Frontal cortex (tissue), 3 donors: ENCODE measurements at regions not wholly inside any gene's neighbourhood (a gene's known extent, or its start where the extent isn't known, plus 50 kb on each side); places are given as distances from the start of the nearest gene placed in this dataset.

Experiments
- DNase-seq, 2 donors: peaks; one replicate each; pipeline ENCODE4 v3.0.0; 2012; ENCODE audit warnings: low spot score in 2 of 2
- FAIRE-seq: peaks from 2 replicates; lab custom pipeline; 2012; peaks lifted over from hg19 to GRCh38; lab: Jason Lieb, UNC
- donor health status: control.
- donor health status: control.
- donor health status: control.

DNA sequence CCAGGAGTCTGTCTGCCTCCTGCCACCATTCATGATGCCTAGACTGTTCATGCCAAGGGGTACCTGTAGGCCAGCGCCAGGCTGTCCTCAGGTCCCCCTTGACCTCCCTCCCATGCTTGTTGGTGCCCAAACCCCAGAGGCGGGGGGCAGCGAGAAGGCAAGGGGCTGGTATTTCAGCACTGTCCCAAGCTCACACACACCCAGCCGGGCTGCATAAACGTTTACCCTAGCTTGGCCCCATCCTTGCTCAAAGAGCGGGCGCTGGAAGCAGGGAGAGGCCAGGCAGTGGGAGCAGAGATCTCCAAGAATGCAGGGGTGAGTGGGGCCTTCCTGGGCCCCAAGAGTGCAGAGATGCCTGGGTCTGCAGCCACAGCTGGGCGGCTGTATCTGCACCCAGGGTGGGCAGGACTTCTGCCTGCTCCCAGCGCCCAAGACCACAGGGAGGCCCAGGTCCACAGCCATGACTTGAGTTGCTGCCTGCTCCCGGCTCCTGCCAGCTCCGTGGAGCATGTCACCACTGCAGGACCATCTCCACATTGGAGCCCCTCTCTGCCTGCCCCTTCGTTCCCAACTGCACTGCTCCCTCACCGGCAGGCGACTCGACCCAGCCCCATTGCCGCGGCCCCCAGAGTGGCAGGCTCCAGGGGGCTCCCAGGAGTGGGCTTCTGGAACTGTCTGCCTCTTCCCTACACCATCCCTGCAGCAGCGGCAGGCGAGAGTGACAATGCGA lies 616.6 kb downstream of the METTL4 start:
- DNase-seq (no peak), FAIRE-seq (no peak)

DNA sequence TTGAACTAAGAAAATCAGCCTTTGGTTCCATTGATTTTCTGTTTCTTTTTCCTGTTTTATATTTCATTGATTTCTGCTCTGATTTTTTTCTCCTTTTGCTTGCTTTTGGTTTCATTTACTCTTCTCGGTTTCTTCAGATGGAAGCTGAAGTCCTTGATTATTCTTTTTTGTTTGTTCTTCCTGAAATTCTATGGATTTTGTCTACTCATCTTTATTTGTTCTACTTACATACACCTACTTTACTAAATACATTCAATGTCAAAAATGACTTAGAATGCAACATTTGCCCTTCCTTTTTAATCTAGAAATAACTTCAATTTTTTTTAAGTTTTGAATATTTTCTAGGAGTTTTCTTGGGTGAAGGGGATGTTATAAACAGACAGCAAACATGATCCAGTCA lies 612.5 kb downstream of the METTL4 start:
- FAIRE-seq = no peak
- no peak for DNase-seq

DNA sequence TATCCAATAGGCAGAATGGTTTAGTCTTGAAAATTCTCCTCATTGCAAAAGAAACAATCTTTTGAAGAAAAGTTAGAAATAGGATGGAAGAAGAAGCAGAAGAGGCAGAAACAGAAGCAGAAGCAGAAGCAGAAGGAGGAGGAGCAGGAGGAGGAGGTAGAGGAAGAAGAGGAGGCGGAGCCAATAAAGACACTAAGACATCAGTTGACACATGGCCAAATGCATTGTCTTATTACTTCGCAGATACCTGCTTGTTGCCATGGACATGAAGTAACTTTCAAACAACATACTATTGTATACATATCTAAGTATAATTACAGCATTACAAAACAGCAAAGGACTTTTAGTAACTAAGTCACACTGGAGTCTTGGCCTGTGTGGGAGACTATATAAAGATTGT lies 606.3 kb downstream of the METTL4 start:
- FAIRE-seq = no peak
- DNase-seq = no peak

DNA sequence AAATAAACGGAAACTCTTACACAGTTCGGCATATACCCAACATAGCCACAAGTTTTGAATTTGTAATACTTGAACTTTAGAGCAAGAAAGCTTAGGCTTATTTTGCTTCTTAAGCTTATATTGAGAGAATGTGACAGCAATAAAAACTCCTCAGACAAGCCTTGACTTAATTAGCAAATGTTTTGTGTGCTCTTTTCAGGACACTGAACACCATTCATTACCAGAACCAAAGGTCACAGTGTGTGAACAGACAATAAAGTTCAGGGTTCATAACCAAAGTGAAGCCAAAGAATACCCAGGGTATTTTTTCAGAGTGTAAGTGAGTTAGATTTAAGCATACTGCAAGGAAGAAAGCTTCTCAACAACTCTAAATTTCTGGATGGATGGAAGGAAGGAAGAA lies 605.8 kb downstream of the METTL4 start:
- no peak for DNase-seq
- no peak for FAIRE-seq

DNA sequence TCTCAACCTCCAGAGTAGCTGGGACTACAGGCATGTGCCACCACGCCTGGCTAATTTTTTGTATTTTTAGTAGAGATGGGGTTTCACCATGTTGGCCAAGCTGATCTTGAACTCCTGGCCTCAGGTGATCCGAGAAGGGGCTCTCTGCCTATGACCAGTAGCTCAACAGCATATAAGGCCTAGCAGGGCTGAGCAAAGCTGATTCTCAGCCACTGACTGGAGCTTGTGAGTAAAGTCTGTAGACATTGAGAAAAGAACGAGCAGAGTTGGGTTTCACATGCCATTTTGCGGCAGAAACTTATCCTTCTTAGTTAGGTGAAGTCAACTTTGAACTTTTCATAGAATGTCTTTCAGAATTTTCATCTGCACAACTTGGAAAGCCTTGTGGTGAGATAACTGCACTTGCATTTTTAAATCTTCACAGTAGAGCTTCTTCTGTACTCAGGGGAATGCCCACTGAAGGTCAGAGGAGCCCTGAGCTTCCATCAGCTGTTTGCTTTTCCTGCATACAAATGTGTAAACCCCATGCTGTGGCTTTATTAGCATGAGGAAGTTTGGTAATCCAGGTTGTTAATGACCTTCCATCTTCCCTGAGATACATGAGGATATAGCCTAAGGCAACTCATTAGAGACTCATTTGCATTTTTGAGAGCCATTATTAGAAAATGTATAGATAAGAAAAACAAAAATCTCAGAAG lies 602.4 kb downstream of the METTL4 start:
- FAIRE-seq (no peak), DNase-seq (no peak)

DNA sequence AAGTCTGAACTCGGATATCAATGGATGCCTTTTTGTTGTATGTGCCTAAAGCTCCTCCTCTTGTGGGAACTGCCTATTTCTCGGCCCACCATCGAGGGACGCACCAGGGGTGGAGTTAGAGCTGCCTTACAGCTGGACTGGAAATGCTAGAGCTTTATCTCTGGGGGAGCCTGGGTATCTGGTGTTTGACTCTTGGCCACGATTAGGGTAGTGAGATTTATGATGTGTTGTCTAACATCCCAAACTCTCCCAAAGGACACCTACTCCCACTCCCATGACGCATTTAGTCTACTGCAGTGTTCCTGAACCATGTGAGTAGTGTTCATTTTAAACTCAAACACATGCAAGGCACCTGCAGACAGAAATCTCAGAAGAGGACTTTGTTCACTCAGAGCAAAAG lies 594.8 kb downstream of the METTL4 start:
- no peak for FAIRE-seq
- no peak for DNase-seq

DNA sequence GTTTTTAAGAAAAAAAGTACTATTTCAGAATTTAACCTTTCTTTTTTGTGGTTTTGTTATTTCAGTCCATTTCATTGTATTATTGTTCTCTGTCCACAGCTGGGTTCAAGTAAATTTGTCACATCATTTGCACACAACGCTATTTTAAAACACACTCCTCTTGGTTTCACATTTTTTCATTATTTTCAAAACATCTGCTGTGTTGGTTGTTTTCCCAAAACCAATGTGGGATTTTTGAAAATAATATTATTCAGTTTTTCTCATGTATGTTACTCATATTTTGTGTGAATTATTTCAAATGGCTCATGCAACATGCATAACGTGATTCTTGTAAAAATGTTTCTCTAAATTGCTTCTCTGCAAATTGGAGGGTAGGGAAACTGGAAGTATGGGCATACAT lies 589.2 kb downstream of the METTL4 start:
- FAIRE-seq (no peak), DNase-seq (no peak)

DNA sequence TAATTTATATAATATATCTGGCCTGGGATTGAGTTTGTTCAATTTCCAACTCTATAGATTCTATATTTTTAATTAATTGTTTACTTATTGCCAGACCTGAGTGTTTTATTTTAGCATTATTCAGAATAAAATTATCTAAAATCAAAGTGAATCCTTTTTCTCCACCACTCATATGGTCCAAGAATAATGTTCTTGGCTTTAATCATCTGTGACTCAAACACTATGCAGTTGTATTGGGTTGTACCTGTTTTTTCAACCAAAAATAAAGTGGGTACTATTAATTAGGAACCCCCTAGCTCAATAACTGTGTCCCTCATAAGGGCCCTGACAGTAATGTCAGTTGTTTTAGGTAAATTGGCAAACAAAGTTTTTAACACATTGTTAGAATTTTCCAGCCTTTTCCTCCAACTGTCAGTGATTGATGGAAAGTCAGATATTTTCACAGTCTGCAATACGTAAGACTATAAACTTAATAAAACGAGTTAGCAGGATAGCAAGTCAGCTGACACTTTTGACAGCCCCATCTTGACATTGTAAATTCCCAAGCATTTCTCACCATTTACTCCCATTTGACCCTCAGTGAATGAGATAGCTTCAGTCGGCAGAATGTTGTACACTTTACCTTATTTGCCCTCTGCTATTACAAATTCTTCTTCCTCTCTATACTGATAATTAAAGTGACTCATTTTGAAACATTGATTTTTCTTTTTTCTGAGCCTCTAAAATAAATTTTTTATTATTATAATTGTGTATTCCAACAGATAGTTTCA lies 587.4 kb downstream of the METTL4 start:
- DNase-seq = no peak
- no peak for FAIRE-seq

DNA sequence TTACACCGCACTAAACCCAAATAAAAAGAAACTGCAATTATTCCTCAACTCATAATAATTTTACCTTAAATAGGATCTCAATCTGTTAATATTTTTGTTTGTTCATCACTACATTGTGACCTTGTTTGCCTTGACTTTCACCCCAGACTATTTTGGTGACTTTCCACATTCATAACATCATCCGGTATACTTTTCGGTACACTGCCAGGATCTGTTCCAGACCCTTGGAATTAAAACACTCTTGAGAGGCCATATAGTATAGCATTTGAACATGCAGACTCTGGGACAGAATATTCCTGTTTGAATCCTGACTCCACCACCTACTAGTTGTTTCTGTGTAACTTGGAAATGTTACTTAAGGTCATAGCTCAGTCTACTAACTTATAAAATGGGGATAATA lies 577.4 kb downstream of the METTL4 start:
- FAIRE-seq (no peak), DNase-seq (no peak)

DNA sequence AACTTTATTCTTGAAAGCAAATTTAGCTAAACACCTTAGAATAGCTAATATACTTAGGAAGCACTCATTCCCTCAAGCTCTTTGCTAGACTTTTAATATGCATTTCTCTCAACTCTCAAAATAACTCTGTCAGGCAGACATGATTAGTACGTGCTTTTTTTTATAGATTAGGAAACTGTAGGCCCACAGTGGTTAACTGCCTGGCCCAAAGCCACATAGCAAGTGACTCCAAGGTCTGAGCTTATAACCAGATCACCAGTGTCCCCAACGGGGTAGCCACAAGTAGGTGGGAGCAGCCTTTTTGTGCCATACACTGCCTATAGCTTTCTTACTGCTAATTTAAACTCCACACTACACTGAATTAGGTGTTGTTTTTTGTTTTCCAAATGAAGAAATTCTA lies 576.8 kb downstream of the METTL4 start:
- DNase-seq (no peak), FAIRE-seq (no peak)

DNA sequence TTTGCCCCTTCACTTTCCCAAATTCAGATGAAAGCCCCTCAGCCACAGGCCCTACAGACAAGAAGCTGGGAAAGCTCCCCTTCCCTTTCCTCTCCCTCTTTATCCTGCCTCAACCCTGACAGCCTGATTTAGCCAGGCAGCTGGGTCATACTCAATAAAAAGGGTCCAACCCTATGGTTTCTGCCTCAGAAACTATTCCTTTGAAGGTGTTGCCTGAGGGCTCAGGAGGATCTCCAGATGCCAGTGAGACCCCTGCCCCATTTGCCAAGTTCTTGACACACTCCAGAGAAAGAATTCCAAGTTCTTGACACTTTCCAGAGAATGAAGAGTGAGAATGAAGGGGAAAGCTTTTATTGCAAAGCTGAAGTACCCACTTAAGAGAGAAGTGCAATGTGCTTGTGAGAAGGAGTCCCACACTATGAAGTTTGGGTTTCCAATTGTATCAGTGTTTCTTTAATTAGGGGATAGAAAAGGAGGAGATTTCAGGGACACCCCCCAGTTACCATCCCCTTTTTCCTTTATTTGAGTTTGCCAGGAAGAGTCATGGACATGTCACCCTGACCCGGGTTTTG lies 576.2 kb downstream of the METTL4 start:
- no peak for FAIRE-seq

DNA sequence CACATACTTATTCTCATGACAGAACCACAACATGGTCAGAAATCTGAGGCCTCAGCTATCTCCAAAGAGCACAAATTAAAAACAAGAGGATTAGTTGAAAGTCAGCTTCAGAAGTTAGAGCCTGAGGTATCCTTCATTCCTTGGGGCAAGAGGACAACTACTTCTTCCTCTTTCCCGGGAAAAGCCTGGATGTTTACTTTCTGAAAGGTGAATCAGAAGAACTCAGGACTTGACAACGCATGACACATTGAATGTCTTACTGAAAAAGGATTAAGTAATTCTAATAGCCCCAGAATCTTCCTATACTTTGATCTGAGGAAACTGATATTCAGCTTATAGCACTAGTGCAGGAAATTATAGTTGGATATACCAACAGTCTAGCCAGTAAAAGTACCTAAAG lies 573.2 kb downstream of the METTL4 start:
- FAIRE-seq (no peak), DNase-seq (no peak)

More for the DNA sequence above, 576.2 kb downstream of the METTL4 start:
- DNase-seq = no peak

DNA sequence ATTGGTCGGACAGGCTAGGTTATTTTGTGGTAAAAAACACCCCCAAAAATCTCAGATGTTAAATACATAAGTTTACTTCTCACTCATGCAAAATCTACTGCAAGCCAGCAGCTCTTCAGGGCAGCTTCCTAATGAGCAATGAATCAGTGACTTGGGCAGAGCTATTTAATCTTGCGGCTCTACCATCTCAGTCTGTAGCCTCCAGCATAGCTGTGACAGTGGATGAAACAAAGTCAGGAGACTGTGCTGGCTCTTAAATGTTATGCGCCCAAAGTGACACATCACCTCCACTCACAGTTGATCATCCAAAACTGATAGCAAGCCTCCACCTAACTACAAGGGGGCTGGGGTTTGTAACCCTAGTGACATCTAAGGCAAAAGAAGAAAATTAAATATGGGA lies 571.9 kb downstream of the METTL4 start:
- DNase-seq (no peak), FAIRE-seq (no peak)

DNA sequence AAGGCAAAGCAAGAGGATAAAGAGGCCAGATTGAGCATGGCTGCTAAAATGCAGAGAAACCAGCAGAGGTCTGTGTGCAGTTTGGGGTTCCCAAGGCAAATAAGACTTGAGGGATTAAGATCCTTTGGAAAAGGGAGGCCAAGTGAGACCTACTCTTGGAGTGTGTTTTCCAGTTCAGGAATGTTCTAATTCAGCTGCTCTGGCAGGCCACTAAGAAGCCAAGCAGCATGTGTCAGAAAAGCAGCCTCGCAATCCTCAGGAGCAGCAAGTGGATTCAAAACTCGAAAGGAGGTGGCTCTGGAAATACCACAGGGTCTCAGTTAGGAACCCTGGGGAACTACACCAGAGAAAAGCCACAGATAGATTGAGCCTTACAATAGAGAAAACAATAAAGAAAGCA lies 569.2 kb downstream of the METTL4 start:
- DNase-seq (no peak), FAIRE-seq (no peak)

DNA sequence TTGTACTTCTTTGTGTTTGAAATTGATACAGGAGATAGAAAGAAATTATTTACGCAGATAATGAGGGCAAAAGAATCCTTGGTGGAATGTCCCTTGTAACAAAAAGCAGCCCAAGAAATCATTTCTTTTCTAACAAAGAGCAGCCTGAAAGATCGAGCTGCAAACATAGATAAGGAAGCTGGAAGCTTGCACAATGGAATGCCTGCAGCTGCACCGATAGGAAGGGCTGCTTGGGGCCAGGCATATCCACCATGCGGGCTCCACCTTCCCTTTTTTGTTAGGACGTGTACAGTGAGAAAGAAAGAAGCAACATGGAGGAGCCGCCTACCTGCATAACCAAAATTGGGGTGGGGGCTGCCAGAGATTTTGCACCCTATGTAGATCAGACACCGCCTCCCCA lies 568.7 kb downstream of the METTL4 start:
- DNase-seq (no peak), FAIRE-seq (no peak)

DNA sequence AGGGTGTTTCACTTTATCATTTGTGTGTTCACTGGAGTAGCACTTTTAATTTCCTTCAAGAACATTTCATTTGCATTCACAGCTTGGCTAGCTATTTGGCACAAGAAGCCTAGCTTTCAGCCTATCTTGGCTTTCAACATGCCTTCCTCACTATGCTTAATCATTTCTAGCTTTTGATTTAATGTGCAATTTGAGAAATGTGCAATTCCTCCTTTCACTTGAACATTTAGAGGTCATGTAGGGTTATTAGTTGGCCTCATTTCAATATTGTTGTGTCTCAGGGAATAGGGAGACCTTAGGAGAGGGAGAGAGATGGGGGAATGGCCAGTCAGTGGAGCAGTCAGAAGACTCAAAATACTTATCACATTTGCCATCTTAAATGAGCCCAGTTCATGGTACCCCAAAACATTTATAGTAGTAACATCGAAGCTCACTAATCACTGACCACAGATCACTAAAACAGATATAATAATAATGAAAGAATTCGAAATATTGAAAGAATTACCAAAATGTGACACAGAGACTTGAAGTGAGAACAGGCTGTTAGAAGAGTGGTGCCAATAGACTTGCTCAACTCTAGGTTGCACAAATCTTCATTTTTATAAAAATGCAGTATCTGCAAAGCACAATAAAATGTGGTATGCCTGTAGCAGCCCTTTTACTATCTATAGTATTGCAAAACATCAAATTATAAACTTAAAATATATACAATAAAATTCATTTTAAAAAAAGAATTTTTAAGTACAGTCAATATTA lies 561.2 kb downstream of the METTL4 start:
- FAIRE-seq (no peak), DNase-seq (no peak)

DNA sequence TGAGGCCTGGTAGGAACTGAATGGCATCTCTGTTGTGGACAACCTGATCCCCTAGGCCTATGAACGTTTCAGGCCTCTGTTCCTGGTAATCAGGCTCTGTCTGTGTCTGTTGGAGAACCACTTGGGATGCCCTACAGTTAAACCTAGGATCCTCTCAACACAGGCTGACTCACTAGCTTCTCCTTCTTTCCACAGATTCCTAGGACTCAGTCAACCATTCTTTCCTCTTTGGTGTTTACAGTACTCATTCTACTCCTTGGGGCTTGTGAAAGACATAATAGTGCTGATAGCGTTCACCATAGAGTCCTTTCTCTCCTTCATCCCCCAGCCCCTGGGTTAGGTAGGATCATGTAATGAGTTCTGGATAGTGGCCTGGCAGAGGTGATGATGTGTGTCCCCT lies 544.3 kb downstream of the METTL4 start:
- no peak for FAIRE-seq
- DNase-seq = no peak

DNA sequence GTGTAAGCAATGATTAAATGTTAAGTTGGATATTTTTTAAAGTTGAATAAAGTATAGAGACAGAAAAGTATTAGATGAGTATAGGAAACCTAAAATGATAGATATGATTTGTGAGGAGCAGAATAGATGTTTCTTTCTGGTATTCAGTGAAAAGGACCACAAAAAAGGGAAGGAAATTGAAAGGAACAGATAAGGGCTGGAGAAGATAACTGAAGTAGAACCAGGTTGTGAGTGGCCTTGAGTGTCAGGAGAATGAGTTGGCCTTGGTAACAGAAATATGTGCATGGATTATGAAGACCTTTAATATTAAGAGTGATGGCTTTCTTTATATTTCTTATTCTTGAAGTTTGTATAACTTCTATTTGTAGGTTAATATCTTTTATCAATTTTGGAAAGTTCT lies 543.5 kb downstream of the METTL4 start:
- DNase-seq (no peak), FAIRE-seq (no peak)

DNA sequence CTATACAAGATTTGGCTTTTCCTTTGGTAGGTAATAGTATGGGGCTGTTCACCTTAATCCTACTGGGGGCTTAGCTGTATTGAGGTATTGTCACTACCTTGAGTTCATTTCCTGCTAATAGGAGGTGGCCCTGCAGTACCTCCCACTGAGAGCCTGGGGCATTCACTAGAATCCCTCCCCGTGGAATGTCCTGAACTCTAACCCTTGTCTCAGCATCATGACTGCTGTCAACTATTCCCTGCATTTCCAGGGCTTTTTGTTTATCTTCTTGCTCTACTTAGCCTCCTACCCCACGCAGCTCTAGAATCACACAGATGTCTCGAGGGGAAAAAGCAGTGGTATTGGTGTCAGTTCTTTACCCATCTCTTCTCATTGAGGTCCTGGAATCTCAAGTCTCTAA lies 542.3 kb downstream of the METTL4 start:
- no peak for FAIRE-seq
- no peak for DNase-seq

DNA sequence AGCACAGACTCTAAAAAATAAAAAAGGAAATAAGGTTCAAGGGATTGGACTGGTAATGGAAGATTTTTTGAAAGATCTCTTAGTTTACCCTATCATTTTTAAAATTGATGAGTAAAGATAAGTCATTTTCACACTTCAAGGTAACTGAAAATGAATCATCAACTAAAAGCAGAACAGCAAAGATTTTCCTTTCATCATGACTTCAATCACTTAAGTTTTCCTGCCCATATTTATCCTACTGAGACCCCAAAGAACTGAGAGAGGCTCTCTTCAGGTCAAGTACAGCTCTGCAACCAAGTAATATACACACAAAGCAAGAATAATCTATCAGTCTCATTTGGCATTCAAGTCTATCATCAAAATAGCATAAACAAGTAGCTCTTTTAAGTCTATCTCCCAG lies 540.7 kb downstream of the METTL4 start:
- FAIRE-seq (no peak), DNase-seq (no peak)
